Effector memory CD4-positive, alpha-beta T cell (primary cell): ENCODE measurements at regions not wholly inside any gene's neighbourhood (a gene's known extent, or its start where the extent isn't known, plus 50 kb on each side); places are given as distances from the start of the nearest gene placed in this dataset.

ENCODE experiments used
- DNase-seq, 3 donors: peaks; one replicate each; pipeline ENCODE4 v3.0.0-alpha.2; 2020
- H3K27ac ChIP-seq: 2 replicates; pipeline ENCODE4 v1.7.0; 2013; ENCODE audit warnings: mild to moderate bottlenecking, low read length, moderate library complexity; ENCODE audit not compliant: insufficient read depth, poor library complexity, severe bottlenecking
- H3K27me3 ChIP-seq: replicated peaks from 2 replicates; pipeline ENCODE4 v1.7.0; 2013; ENCODE audit warnings: mild to moderate bottlenecking, low read length; ENCODE audit not compliant: insufficient read depth, control insufficient read depth, poor library complexity, severe bottlenecking
- H3K36me3 ChIP-seq: 2 replicates; pipeline ENCODE4 v1.7.0; 2013; ENCODE audit warnings: mild to moderate bottlenecking, low read length, moderate library complexity; ENCODE audit not compliant: control insufficient read depth, insufficient read depth
- H3K4me1 ChIP-seq: 2 replicates; pipeline ENCODE4 v1.7.0; 2013; ENCODE audit warnings: low read length, mild to moderate bottlenecking; ENCODE audit not compliant: control insufficient read depth, insufficient read depth, poor library complexity, severe bottlenecking
- H3K4me3 ChIP-seq: 2 replicates; pipeline ENCODE4 v1.7.0; 2013; ENCODE audit warnings: low read length, low read depth, mild to moderate bottlenecking; ENCODE audit not compliant: insufficient read depth, poor library complexity, severe bottlenecking
- H3K9me3 ChIP-seq: 2 replicates; pipeline ENCODE4 v1.7.0; 2013; ENCODE audit warnings: mild to moderate bottlenecking, low read length, moderate library complexity; ENCODE audit not compliant: control insufficient read depth

- H3K27ac ChIP-seq = no peak overlapping the region
- DNase-seq = no peak
- H3K4me3 ChIP-seq = no peak overlapping the region
- no peaks in the 10 kb centered on the region for H3K4me1 ChIP-seq
- no peaks in the 10 kb centered on the region for H3K9me3 ChIP-seq
- no peaks in the 10 kb centered on the region for H3K27me3 ChIP-seq
- H3K36me3 ChIP-seq = no peaks in the 10 kb centered on the region
These were observed 694.1 kb downstream of the USP25 start for GRCh38 chr21:16423921-16424320.

- H3K27ac ChIP-seq = no peak overlapping the region
- H3K4me3 ChIP-seq = no peak overlapping the region
These were observed 694.6 kb downstream of the USP25 start for GRCh38 chr21:16424331-16424751.

GRCh38 chr21:16425376-16425775 is 695.6 kb downstream of the USP25 start:
- Histone ChIP-seq H3K9me3 (no peaks in the 10 kb centered on the region), H3K27ac (no peak overlapping the region), H3K27me3 (no peaks in the 10 kb centered on the region), H3K4me3 (no peak overlapping the region), H3K4me1 (no peaks in the 10 kb centered on the region), H3K36me3 (no peaks in the 10 kb centered on the region)
- no peak for DNase-seq

More at GRCh38 chr21:16424331-16424751, 694.6 kb downstream of the USP25 start:
- Histone ChIP-seq H3K4me1 (no peaks in the 10 kb centered on the region), H3K27me3 (no peaks in the 10 kb centered on the region), H3K9me3 (no peaks in the 10 kb centered on the region), H3K36me3 (no peaks in the 10 kb centered on the region)
- no peak for DNase-seq

GRCh38 chr21:16426936-16427335 is 697.2 kb downstream of the USP25 start:
- DNase-seq = no peak
- Histone ChIP-seq H3K4me1 (no peaks in the 10 kb centered on the region), H3K36me3 (no peaks in the 10 kb centered on the region), H3K27ac (no peak overlapping the region), H3K4me3 (no peak overlapping the region), H3K27me3 (no peaks in the 10 kb centered on the region), H3K9me3 (no peaks in the 10 kb centered on the region)

- H3K4me3 ChIP-seq = no peak overlapping the region
- H3K27ac ChIP-seq = no peak overlapping the region
These were observed 697.9 kb downstream of the USP25 start for GRCh38 chr21:16427587-16428087.

GRCh38 chr21:16437586-16437985 is 707.8 kb downstream of the USP25 start:
- no peak for DNase-seq
- no peaks in the 10 kb centered on the region for H3K36me3 ChIP-seq
- no peaks in the 10 kb centered on the region for H3K4me1 ChIP-seq
- H3K4me3 ChIP-seq = no peak overlapping the region
- H3K27ac ChIP-seq = no peak overlapping the region
- H3K9me3 ChIP-seq = no peaks in the 10 kb centered on the region
- no peaks in the 10 kb centered on the region for H3K27me3 ChIP-seq

More at GRCh38 chr21:16427587-16428087, 697.9 kb downstream of the USP25 start:
- Histone ChIP-seq H3K4me1 (no peaks in the 10 kb centered on the region), H3K27me3 (no peaks in the 10 kb centered on the region), H3K36me3 (no peaks in the 10 kb centered on the region), H3K9me3 (no peaks in the 10 kb centered on the region)
- DNase-seq = no peak

- Histone ChIP-seq H3K27me3 (no peaks in the 10 kb centered on the region), H3K36me3 (no peaks in the 10 kb centered on the region), H3K9me3 (no peaks in the 10 kb centered on the region), H3K4me1 (no peaks in the 10 kb centered on the region), H3K27ac (no peak overlapping the region), H3K4me3 (no peak overlapping the region)
- no peak for DNase-seq
These were observed 709.0 kb downstream of the USP25 start for GRCh38 chr21:16438761-16439160.

GRCh38 chr21:16441789-16442188 is 712.0 kb downstream of the USP25 start:
- no peaks in the 10 kb centered on the region for H3K27me3 ChIP-seq
- H3K4me3 ChIP-seq = no peak overlapping the region
- H3K4me1 ChIP-seq = no peaks in the 10 kb centered on the region
- no peaks in the 10 kb centered on the region for H3K9me3 ChIP-seq
- no peak overlapping the region for H3K27ac ChIP-seq
- H3K36me3 ChIP-seq = no peaks in the 10 kb centered on the region
- no peak for DNase-seq

- Histone ChIP-seq H3K4me1 (no peaks in the 10 kb centered on the region), H3K27ac (no peak overlapping the region), H3K36me3 (no peaks in the 10 kb centered on the region), H3K4me3 (no peak overlapping the region), H3K27me3 (no peaks in the 10 kb centered on the region), H3K9me3 (no peaks in the 10 kb centered on the region)
- DNase-seq = no peak
These were observed 724.6 kb downstream of the USP25 start for GRCh38 chr21:16454399-16454798.

- no peaks in the 10 kb centered on the region for H3K27me3 ChIP-seq
- H3K4me1 ChIP-seq = no peaks in the 10 kb centered on the region
- no peak overlapping the region for H3K4me3 ChIP-seq
- H3K36me3 ChIP-seq = no peaks in the 10 kb centered on the region
- DNase-seq = no peak
- no peaks in the 10 kb centered on the region for H3K9me3 ChIP-seq
- H3K27ac ChIP-seq = no peak overlapping the region
These were observed 725.7 kb downstream of the USP25 start for GRCh38 chr21:16455526-16455925.
